Inflammatory macrophage treated with lipopolysaccharide for 4 hours (primary cell): ENCODE measurements at regions not wholly inside any gene's neighbourhood (a gene's known extent, or its start where the extent isn't known, plus 50 kb on each side); places are given as distances from the start of the nearest gene placed in this dataset.

Experiments
- DNase-seq: peaks from one replicate; pipeline ENCODE4 v3.0.0-alpha.2; 2020

DNA sequence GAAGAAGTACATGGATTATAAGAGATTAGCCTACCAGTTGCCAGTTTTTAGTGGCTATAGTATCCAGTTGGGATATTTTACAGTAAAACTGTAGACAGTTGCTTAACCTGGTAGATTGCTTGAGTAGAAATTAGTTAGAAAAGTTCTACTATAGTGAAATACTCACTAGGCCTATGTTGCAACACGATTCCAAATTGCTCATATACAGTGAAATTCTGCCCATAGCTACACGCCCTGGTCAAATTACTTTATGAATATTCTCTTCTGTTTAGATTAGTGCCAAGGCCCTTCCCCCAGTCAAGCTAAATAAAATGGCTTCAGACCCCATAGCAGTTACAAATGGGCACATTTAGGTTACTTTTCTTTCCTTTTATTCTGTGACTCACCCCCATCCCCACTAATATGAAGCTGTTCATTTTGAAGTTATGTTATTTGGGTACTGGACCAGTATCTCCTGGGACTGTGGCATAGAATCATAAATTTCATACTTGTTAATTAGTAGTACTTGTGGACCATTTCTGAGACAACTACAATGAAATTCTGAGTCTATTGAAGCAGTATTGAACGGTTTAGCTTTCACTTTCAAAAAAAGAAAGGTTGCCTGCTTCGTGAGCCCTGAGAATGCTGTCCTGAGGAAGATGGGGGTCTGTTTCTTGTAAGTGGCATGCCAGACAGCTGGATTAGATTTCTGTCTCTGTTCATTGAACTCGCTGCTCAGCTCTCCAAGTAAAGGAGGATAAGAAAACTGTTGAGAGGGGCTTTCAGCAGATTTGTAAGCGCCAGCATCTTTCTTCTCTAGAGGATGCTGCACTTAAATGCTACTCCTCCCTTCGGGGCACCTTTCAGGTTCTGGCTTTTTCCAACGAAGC is 65.8 kb upstream of the CFAP20DC start:
- DNase-seq: no peak

DNA sequence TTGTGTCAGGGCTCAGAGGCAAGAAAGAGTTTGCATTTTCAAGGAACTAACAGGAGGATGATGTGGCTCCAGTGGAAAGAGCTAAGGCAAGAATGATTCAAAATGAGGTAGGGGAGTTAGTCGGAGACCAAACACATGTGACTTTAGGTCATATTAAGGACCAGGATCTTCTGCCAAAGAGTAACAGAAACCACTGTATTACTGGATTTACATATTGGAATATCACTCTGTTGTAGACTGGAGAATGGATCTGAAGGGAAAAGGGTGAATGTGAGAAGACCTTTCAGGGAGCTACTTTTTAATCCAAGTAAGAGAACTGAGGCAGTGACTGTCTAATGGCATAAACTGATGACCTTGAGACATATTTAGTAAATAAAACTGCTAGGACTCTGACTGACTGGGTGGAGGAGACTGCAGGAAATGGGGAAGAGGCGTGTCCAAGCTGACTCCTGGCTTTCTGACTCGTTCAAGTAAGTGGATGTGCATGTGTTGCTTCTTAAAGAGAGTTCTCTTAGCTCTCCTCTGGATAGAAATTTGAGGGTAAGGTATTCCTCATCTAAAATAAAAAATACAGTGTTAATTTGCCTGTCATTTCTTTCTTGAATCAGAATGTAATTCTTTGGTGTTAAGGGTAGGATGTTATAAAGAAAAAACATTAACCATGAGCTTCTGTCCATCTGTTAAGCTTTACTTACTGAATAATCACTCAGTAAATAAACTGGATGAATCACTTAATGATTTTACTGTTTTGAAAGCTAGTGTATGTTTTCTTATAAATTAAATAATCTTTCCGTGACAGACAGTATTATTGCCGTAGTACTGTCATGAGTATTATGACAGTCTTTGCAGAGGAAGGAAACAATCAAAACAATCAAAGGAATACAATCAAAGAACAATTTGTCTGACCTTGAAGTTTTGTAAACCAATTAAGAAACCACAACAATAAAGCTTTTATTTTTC is 58.3 kb upstream of the CFAP20DC start:
- peak; percentile 11 for DNase-seq

DNA sequence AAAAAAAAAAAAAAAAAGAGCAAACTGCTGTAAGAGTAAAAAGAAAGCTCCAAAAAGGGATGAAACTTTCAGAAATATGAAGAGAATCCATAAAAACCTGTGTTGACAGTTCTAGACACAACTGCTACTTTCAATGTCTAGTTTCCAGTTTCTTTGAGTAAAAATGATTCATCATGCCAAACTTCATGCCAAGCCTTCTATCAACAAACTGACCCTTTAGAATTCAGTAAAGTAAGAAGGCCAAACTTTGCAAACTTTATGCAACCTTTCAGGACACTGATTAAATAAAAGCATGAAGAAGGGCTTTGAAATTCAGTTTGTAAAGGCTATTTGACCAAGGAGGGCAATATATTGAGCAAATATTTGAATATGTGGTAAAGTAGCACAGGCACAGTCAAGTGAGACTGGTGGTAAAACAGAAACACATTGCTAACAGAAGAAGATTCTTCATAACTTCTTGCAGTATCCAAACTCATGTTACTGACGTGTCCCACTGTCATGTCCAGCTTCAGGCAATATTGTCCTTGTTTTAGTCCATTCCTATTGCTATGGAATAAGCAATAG is 56.3 kb upstream of the CFAP20DC start:
- DNase-seq: no peak

DNA sequence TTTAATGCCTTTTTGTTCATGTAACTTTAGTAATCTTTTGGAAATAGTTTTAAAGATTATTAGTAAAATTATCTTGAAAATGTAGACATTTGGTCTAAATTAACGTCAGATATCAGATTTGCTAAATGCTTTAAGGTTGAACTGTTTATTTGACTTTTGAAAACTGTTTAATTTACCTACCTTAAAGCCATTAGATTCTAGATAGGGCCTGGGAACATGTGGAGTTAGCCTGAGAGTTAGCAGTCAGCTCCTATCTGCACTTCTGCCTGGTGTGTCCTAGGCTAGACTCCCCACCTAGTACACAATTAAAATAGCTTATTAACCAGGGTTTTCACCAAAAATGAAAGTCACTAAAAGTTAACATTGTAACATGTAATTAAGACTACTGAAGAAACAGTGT is 53.7 kb upstream of the CFAP20DC start:
- DNase-seq: no peak

- DNase-seq: no peak
Observed at GRCh38 chr3:59101231-59101736, 51.5 kb upstream of the CFAP20DC start.
